ENCODE measurements at regions not wholly inside any gene's neighbourhood (a gene's known extent, or its start where the extent isn't known, plus 50 kb on each side); places are given as distances from the start of the nearest gene placed in this dataset.
A peak's percentile ranks its signal among the peaks of the same experiment; 100 is the strongest.

GRCh38 chrX:82218361-82218760 lies 1016.5 kb downstream of the SH3BGRL start:
- TF ChIP-seq EZH2 (IDR thresholded peaks at IDR 0.05; ENCODE audit: borderline replicate concordance, low read length) (no peak), CTCF (conservative IDR thresholded peaks at IDR 0.05 in 1 of 2, IDR thresholded peaks at IDR 0.05 in 1 of 2; ENCODE audit: extremely low read depth in 1 of 2, insufficient read depth in 1 of 2, low read depth in 1 of 2, low read length in 2 of 2) (peak; percentile 42 to 61)

Data from mammary epithelial cell (primary cell).